ENCODE measurements at regions not wholly inside any gene's neighbourhood (a gene's known extent, or its start where the extent isn't known, plus 50 kb on each side); places are given as distances from the start of the nearest gene placed in this dataset.

GRCh38 chr11:122563761-122564160 is 91.8 kb upstream of the UBASH3B start (continued):
- TF ChIP-seq, protein P1, sequence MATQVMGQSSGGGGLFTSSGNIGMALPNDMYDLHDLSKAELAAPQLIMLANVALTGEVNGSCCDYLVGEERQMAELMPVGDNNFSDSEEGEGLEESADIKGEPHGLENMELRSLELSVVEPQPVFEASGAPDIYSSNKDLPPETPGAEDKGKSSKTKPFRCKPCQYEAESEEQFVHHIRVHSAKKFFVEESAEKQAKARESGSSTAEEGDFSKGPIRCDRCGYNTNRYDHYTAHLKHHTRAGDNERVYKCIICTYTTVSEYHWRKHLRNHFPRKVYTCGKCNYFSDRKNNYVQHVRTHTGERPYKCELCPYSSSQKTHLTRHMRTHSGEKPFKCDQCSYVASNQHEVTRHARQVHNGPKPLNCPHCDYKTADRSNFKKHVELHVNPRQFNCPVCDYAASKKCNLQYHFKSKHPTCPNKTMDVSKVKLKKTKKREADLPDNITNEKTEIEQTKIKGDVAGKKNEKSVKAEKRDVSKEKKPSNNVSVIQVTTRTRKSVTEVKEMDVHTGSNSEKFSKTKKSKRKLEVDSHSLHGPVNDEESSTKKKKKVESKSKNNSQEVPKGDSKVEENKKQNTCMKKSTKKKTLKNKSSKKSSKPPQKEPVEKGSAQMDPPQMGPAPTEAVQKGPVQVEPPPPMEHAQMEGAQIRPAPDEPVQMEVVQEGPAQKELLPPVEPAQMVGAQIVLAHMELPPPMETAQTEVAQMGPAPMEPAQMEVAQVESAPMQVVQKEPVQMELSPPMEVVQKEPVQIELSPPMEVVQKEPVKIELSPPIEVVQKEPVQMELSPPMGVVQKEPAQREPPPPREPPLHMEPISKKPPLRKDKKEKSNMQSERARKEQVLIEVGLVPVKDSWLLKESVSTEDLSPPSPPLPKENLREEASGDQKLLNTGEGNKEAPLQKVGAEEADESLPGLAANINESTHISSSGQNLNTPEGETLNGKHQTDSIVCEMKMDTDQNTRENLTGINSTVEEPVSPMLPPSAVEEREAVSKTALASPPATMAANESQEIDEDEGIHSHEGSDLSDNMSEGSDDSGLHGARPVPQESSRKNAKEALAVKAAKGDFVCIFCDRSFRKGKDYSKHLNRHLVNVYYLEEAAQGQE (IDR thresholded peaks at IDR 0.05; ENCODE audit: low read depth) = no peak
- TF ChIP-seq EZH2phosphoT487 (IDR thresholded peaks at IDR 0.05; ENCODE audit: borderline replicate concordance) (no peak), CBX3 (IDR thresholded peaks at IDR 0.05; ENCODE audit: low read depth) (no peak)

DNA sequence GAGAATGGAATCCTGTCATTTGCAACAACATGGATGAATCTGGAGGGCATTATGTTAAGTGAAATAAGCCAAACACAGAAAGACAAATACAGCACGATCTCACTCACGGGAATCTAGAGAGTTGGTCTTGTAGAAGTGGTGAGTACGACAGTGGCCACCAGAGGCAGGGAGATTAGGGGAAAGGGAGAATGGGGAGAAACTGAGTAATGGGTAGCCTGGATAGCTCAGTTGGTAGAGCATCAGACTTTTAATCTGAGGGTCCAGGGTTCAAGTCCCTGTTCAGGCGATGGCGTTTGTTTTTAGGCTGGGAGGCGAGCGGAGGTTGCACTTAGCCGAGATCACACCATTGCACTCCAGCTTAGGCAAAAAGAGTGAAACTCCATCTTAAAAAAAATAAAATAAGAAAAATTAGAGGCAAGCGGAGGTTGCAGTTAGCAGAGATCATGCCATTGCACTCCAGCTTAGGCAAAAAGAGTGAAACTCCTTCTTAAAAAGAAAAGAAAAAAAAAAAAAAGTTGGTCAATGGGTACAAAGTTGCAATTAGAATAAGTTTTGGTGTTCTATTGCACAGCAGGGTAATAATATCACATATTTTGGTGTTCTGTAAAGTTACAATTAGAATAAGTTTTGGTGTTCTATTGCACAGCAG is 95.7 kb upstream of the UBASH3B start:
- Histone ChIP-seq H4K20me1 (ENCODE audit: insufficient read depth) (no peaks in the 10 kb centered on the region), H3K79me2 (ENCODE audit: insufficient read depth, low read length) (no peaks in the 10 kb centered on the region), H3K4me2 (ENCODE audit: low read length) (peak overlapping the region; percentile 58), H3K27me3 (ENCODE audit: insufficient read depth, low read length) (no peaks in the 10 kb centered on the region), H3K9ac (ENCODE audit: low read length) (no peak overlapping the region), H3K36me3 (ENCODE audit: control insufficient read depth in 1 of 2, insufficient read depth in 2 of 2, low read length in 2 of 2) (no peaks in the 10 kb centered on the region), H3K4me1 (ENCODE audit: control insufficient read depth in 1 of 2, insufficient read depth in 2 of 2, low read length in 2 of 2) (peaks cover 0 to 23% of the 10 kb centered on the region in 2 experiments; a peak in 2 of 4 replicates), H2AFZ (ENCODE audit: low read depth, low read length, poor library complexity, severe bottlenecking) (peak overlapping the region; percentile 84), H3K27ac (ENCODE audit: low read depth, low read length) (no peak overlapping the region; the same call in 1 of the 2 replicates), H3K4me3 (replicated peaks in 1 of 2; ENCODE audit: low read depth in 1 of 2, low read length in 2 of 2) (peak overlapping the region in 1 of 2 experiments; percentile 32; a peak in 2 of 4 replicates), H3K9me3 (ENCODE audit: control insufficient read depth in 1 of 2, insufficient read depth in 1 of 2, low read depth in 1 of 2, low read length in 2 of 2) (no peaks in the 10 kb centered on the region), H3K9me2 (ENCODE audit: insufficient read depth) (peaks cover 2% of the 10 kb centered on the region; the same call in 1 of the 2 replicates)
- TF ChIP-seq CBX3 (IDR thresholded peaks at IDR 0.05; ENCODE audit: low read depth) (peak; percentile 84), ATF3 (IDR thresholded peaks at IDR 0.05) (peak; percentile 97), FOSL1 (IDR thresholded peaks at IDR 0.05; ENCODE audit: low read depth) (no peak), ZNF274 (IDR thresholded peaks at IDR 0.05; ENCODE audit: low read depth, low read length) (no peak), SIN3A (IDR thresholded peaks at IDR 0.05; ENCODE audit: low read depth) (no peak), EZH2phosphoT487 (IDR thresholded peaks at IDR 0.05; ENCODE audit: borderline replicate concordance) (no peak), YY1 (IDR thresholded peaks at IDR 0.05; ENCODE audit: extremely low read depth, insufficient replicate concordance, low read depth, low read length) (peak; percentile 46), SP1 (IDR thresholded peaks at IDR 0.05; ENCODE audit: low read depth) (no peak), EGR1 (IDR thresholded peaks at IDR 0.05; ENCODE audit: low read depth) (no peak), ZFX (IDR thresholded peaks at IDR 0.05) (no peak), SRF (IDR thresholded peaks at IDR 0.05; ENCODE audit: low read depth) (no peak), CTCF (IDR thresholded peaks at IDR 0.05 in 2 of 3, conservative IDR thresholded peaks at IDR 0.05 in 1 of 3; ENCODE audit: borderline replicate concordance in 1 of 3, insufficient read depth in 1 of 3, low read depth in 2 of 3, low read length in 2 of 3) (peak in 2 of 3 experiments; percentile 6 to 16; a peak in 2 of 6 replicates)
- TF ChIP-seq, protein P2, sequence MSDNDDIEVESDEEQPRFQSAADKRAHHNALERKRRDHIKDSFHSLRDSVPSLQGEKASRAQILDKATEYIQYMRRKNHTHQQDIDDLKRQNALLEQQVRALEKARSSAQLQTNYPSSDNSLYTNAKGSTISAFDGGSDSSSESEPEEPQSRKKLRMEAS (IDR thresholded peaks at IDR 0.05) = no peak
- ChIA-PET RAD21 (ENCODE audit: low non-redundant PET in 1 of 2, low total read pairs in 2 of 2, uncharacterized antibody in 2 of 2, unreplicated experiment in 2 of 2) (no interaction called here), CTCF (interaction anchor here (1.1 kb wide), 1 partner anchor 20 kb away, joined by 6 read pairs; no protein-coding TSS in a partner anchor), POLR2A (interaction anchor here (0.7 kb wide), 1 partner anchor 192 kb away, joined by 3 read pairs; no protein-coding TSS in a partner anchor)
- intact Hi-C loops (cut with micrococcal nuclease) = no loop called here
- TSS peak; percentile 85 for BruUV-seq (replicated peaks)
- peak; percentile 83 for DNase-seq (ENCODE audit: low read depth, low spot score)
- peak; percentile 90 for ATAC-seq

All from HCT116 (cell line).